Tongue (tissue), 1 donor: ENCODE measurements at regions not wholly inside any gene's neighbourhood (a gene's known extent, or its start where the extent isn't known, plus 50 kb on each side); places are given as distances from the start of the nearest gene placed in this dataset.
"Not testable (repeated sequence)": the region's sequence is repeated elsewhere in the genome, so short reads cannot be mapped to it uniquely, and the experiment has no call there.

ENCODE experiments used
- DNase-seq: peaks from one replicate; pipeline ENCODE4 v3.0.0-alpha.2; 2015

GRCh38 chr13:58630794-58631193 is 999.2 kb downstream of the PCDH17 start:
- no peak for DNase-seq

- no peak for DNase-seq
These were observed 1001.7 kb downstream of the PCDH17 start for GRCh38 chr13:58633226-58633625.

GRCh38 chr13:58655086-58655485 is 1023.5 kb downstream of the PCDH17 start:
- peak; percentile 22 for DNase-seq

- DNase-seq, result no peak
These were observed 1029.3 kb downstream of the PCDH17 start for GRCh38 chr13:58660826-58661225.

GRCh38 chr13:58666331-58666730 is 1034.8 kb downstream of the PCDH17 start:
- DNase-seq, result peak; percentile 31

GRCh38 chr13:58667096-58667495 is 1035.6 kb downstream of the PCDH17 start:
- no peak for DNase-seq

GRCh38 chr13:58680115-58680514 is 1048.6 kb downstream of the PCDH17 start:
- DNase-seq, result no peak

- no peak for DNase-seq
These were observed 1051.1 kb downstream of the PCDH17 start for GRCh38 chr13:58682616-58683015.

GRCh38 chr13:58687148-58687547 is 1055.6 kb downstream of the PCDH17 start:
- DNase-seq, result no peak

- DNase-seq, result no peak
These were observed 1067.0 kb downstream of the PCDH17 start for GRCh38 chr13:58698531-58698930.

GRCh38 chr13:58704953-58705352 is 1073.4 kb downstream of the PCDH17 start:
- no peak for DNase-seq

- DNase-seq, result no peak
These were observed 1074.9 kb downstream of the PCDH17 start for GRCh38 chr13:58706421-58706820.

GRCh38 chr13:58712191-58712590 is 1080.6 kb downstream of the PCDH17 start:
- no peak for DNase-seq

- DNase-seq, result not testable (repeated sequence)
These were observed 1082.5 kb downstream of the PCDH17 start for GRCh38 chr13:58714016-58714415.

- no peak for DNase-seq
These were observed 1089.7 kb downstream of the PCDH17 start for GRCh38 chr13:58721273-58721672.

- DNase-seq, result no peak
These were observed 1096.6 kb downstream of the PCDH17 start for GRCh38 chr13:58728126-58728525.

- DNase-seq, result peak; percentile 3
These were observed 1097.8 kb downstream of the PCDH17 start for GRCh38 chr13:58729361-58729760.

GRCh38 chr13:58744686-58745085 is 1113.1 kb downstream of the PCDH17 start:
- DNase-seq, result no peak

- DNase-seq, result no peak
These were observed 1136.0 kb downstream of the PCDH17 start for GRCh38 chr13:58767566-58767965.

- DNase-seq, result no peak
These were observed 1141.8 kb downstream of the PCDH17 start for GRCh38 chr13:58773280-58773859.

GRCh38 chr13:58782736-58783135 is 1151.2 kb downstream of the PCDH17 start:
- DNase-seq, result no peak

- no peak for DNase-seq
These were observed 1161.3 kb downstream of the PCDH17 start for GRCh38 chr13:58792854-58793253.

GRCh38 chr13:58795715-58796114 is 1164.2 kb downstream of the PCDH17 start:
- no peak for DNase-seq

- no peak for DNase-seq
These were observed 1173.3 kb downstream of the PCDH17 start for GRCh38 chr13:58804832-58805231.

GRCh38 chr13:58806401-58806800 is 1174.9 kb downstream of the PCDH17 start:
- no peak for DNase-seq
